Anterior cingulate cortex (tissue), 58 donors: ENCODE measurements at regions not wholly inside any gene's neighbourhood (a gene's known extent, or its start where the extent isn't known, plus 50 kb on each side); places are given as distances from the start of the nearest gene placed in this dataset.

Experiments
- DNase-seq, 58 donors: peaks; one replicate each; lab custom pipeline; 2025; lab: John Stamatoyannopoulos, UW

DNA sequence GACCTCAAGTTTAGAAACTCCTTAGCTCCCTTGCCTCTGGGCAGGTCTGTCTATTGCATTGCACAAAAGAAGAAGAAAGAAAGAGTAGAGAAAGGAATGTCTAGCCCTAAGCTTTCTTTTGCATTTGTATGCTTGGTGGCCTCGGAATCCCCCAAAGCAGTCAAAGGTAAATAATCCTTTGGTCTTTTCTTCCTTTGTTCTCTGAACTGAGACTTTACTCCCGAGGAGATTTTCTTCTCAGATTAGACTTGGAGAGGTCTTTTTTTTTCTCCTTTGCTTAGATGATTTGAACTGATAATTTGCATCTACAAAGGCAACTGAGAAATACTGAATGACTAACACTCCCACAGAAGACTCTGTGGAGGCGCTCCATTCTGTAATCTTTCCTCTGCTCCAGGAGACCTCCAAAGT, 93.2 kb downstream of the AKR1D1 start:
- DNase-seq: no peak

- DNase-seq: no peak
Measured at GRCh38 chr7:138170298-138170697, 94.0 kb downstream of the AKR1D1 start.

DNA sequence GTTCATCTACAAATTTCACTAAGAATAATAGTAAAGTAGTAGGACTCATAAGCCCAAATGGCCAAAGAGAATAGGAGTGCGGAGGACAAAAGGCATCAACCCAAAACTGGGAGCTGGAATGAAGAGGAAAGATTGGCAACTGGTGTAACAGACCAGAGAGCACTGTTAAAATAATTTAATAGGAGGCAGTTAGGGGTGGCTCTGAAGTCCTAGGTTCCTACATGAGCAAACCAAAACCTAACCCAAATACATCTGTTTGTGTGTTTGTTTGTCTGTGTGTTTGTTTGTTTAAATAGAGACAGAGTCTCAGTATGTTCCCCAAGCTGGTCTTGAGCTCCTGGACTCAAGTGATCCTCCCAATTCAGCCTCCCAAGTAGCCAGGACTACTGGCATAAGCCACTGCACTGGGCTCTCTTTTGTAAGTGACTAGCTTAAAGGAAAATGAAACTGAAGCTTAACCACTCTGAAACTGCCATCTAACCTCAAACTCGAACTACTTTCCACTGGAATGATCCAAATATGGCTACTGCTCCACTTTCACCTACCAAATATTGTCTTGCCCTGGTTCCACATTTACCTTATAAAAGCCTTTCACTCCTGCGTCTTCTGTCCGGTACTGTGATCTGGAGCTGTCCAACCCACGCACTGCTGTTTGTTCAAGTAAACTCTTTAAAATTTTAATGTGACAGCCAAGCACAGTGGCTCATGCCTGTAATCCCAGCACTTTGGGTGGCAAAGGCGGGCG, 94.9 kb downstream of the AKR1D1 start:
- DNase-seq: no peak

GRCh38 chr7:138173548-138173947, 97.3 kb downstream of the AKR1D1 start:
- DNase-seq: no peak

DNA sequence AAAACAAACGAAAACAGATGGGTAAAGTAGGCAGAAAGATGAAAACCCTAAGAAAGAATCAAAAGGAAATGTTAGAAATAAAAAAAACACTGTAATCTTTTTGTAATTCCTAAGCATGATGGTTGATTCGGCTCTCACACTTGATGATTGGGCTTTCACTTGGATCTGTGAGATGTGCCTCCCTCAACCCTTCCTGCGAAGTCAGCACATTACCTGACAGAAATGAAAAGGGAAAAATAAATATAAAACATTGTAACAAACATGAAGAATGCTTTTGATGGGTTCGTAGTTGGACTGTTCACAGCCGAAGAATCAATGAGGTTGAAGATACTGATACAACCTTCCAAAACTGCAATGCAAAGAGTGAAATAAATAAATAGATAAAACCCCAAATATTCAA, 99.8 kb downstream of the AKR1D1 start:
- no peak for DNase-seq

GRCh38 chr7:138184191-138184590, 107.9 kb downstream of the AKR1D1 start:
- no peak for DNase-seq

DNA sequence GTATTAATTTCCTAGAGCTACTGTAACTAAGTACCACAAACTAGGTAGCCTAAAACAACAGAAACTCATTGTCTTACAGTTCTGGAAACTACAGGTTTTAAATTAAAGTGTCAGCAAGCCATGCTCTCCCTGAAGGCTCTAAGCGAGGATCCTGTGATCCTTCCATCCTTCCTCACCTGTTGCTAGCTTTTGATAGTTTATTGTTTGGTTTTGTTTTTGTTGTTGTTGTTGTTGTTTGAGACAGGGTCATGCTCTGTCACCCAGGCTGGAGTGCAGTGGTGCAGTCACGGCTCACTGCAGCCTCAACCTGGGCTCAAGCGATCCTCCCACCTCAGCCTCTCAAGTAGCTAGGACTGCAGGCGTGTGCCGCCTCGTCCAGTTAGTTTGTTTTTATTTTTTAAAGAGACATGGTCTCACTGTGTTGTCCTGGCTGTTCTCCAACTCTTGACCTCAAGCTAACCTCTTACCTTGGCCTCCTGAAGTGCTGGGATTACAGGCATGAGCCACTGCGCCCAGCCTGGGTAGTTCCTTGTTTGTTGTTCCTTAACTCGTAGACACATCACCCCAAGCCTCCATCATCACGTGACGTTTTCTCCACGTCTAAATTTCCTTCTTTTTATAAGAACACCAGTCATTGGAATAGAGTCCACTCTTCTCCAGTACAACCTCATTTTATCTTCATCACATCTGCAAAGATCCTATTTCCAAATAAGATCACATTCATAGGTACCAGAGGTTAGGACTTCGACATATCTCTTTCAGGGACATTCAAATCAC, 109.1 kb downstream of the AKR1D1 start:
- DNase-seq: no peak

GRCh38 chr7:138186951-138187351, 110.7 kb downstream of the AKR1D1 start:
- DNase-seq: peak in 8 of 58 donors; percentile 1 to 22 (median 3)

DNA sequence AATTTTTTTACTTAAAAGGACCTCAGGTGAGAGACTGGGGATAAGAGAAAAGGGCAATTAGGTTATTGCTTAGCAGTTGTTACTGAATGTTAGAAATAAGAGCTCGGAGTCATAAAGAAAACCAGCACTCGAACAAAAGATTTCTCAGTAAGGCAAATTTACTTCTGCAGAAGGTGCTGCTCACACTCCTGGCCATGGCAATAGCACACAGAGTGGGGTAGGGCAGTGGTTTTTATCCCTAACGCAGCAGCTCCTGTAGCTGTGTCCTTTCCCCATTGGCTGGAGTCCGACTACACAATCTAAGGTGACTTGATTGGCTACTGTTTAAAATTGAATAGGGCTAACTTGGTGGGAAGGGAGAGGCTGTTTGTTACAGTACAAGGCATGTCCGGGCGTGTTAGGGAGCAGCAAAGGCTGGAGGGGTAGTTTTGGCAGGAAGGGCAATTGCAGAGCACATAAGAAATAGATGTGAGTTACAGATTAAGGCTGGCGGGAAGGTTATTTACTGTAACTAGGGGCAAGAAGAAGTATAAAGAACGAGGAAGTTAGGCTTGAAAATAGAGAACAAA, 112.1 kb downstream of the AKR1D1 start:
- DNase-seq: no peak

DNA sequence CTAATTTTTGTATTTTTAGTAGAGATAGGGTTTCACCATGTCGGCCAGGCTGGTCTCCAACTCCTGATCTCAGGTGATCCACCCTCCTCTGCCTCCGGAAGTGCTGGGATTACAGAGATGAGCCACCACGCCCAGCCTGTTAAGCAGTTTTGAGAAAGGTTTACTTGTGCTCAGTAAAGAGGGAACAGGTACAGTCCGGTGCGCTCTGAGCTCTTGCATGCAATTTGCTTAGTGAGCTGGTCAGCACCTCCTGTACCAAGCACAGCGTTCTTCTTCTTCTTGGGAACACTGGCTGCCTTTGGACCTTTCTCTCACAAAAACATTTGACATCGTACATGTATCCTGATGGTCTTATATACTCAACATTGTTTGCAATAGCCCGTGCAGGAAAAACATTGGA, 118.3 kb downstream of the AKR1D1 start:
- DNase-seq: no peak

DNA sequence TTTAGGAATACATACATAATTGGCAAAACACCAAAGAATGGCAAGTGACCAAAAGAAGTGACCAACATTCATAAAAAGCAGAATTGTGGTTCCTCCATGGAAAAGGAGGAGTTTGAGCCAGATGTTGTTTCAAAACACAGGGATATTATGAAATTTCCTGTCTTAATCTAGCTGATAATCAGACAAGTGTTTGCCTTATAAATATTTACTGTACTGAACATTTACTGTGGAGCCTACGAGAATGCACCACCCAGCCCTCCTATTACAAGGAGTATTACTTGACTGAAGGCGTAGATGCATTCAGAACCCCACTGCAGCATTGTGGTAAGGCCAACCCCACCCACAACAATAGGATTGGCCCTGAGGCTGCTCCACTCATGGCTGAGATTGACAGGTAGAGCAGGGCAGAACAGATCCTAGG, 118.9 kb downstream of the AKR1D1 start:
- DNase-seq: no peak

- DNase-seq: peak in 1 of 58 donors; percentile 7
Measured at GRCh38 chr7:138196503-138196946, 120.3 kb downstream of the AKR1D1 start.

DNA sequence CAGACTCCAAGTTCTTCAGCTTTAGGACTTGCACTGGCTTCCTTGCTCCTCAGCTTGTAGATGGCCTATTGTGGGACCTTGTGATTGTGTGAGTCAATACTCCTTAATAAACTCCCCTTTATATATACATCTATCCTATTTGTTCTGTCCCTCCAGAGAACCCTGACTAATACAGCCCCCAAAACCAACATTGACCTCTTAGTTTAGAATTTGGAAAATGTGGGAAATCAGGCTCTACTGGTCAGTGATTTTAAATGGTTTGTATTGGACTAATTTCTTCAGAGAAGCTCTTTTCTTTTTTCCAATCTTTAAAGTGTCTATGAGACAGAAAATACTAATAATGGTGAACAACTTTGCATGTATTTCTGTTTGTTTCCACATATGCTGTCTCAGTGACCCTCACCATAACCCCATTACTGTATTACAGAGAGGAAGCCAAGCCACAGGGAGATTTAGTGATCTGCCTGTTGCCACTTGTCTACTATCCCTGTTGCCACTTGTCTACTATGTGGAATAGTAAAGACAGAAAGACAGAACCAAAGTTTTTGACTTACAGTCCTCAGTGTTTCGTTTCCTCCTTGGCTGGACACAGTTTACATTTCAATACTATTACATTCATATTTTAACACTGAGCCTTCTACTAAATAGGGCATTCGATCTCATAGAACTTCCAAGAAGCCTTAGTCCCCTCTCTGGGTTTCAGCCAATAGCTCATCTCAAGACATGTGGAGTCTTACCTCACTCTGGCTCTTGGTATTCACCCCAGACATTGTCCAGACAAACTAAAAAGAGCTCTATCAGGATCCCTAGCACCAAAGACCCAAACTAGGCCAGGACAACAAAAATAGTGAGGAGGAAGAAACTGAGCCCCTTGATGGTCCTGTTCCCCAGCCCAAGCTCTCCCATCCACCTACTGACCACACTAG, 121.0 kb downstream of the AKR1D1 start:
- DNase-seq: no peak

DNA sequence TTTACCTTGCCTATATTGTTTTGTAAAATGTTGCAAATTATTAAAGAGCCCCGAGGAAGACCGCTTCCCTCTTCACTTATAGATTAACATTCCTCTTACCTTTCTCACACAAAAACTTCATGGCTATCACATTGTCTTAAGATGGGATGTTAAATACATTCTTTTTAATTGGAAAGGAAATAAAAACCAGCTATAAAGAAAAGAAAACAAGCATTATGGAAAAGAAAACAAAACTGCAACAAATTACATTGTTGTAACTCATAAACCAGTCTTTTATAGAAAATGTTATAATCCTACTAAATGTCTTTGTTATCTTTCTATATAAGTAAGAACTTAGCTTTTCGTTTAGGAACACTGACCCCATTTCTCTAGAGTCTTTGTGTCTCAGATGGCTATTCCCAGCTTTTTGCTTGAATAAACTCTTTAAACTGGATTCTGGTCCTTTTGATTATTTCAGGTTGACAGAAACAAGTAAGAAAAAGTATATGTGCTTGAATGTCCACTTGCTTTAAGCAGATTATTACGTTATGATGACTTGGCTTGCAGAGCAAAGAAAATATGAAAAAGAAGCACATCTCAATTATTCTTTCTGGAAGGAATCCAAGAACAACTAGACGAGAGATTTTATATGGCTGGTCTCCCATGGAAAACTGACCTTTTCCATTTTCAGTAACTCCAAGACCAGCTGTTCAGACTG, 128.2 kb downstream of the AKR1D1 start:
- DNase-seq: no peak

GRCh38 chr7:138204982-138205298, 128.7 kb downstream of the AKR1D1 start:
- no peak for DNase-seq

- DNase-seq: no peak
Measured at GRCh38 chr7:138205614-138206150, 129.4 kb downstream of the AKR1D1 start.

DNA sequence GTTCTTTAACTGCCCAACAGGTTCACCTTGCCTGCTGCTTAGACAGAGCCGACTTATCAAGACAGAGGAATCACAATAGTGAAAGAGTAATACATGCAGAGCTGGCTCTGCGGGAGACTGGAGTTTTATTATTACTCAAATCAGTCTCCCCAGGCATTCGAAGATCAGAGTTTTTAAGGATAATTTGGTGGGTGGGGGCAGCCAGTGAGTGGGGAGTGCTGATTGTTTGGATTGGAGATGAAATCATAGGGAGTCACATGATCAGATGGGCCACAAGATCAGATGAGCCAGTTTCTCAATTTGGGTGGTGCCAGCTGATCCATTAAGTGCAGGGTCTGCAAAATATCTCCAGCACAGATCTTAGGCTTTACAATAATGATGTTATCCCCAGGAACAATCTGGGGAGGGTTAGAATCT, 131.3 kb downstream of the AKR1D1 start:
- DNase-seq: no peak

DNA sequence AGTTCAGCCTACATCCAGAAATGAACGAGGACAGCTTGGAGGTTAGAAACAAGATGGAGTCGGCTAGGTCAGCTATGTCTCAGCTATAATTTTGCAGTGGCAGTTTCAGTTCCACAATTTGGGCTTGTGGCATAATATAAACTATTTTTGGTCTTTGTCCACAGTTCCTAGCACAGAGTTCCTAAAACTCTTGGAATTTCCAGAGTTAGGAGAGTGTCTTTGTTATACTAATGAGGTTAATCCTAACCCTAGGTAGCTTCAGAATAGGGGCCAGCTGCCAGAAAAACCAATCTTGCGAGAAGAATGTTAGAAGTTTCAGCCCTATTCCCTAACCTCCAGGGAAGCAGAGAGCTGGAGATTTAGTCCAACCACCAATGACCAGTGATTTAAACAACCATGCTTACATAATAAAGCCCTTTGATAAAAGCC, 131.9 kb downstream of the AKR1D1 start:
- DNase-seq: no peak

- no peak for DNase-seq
Measured at GRCh38 chr7:138208864-138209263, 132.6 kb downstream of the AKR1D1 start.

GRCh38 chr7:138212314-138212713, 136.1 kb downstream of the AKR1D1 start:
- DNase-seq: no peak
